HFF-Myc (cell line): ENCODE measurements at regions not wholly inside any gene's neighbourhood (a gene's known extent, or its start where the extent isn't known, plus 50 kb on each side); places are given as distances from the start of the nearest gene placed in this dataset.

Experiments used
- DNase-seq: peaks from one replicate; pipeline ENCODE4 v3.0.0-alpha.2; 2011; ENCODE audit warnings: low read depth; ENCODE audit errors: extremely low read depth
- H3K4me3 ChIP-seq: replicated peaks from 2 replicates; pipeline ENCODE4 v1.5.1; 2011; ENCODE audit warnings: low read depth, mild to moderate bottlenecking, control low read depth, low read length
- TF ChIP-seq, protein P1 (sequence below): IDR thresholded peaks from 2 replicates; pipeline ENCODE4 v1.5.1; 2012; ENCODE audit warnings: mild to moderate bottlenecking, low read depth, low read length, control low read depth; ENCODE audit errors: missing control alignments

DNA sequence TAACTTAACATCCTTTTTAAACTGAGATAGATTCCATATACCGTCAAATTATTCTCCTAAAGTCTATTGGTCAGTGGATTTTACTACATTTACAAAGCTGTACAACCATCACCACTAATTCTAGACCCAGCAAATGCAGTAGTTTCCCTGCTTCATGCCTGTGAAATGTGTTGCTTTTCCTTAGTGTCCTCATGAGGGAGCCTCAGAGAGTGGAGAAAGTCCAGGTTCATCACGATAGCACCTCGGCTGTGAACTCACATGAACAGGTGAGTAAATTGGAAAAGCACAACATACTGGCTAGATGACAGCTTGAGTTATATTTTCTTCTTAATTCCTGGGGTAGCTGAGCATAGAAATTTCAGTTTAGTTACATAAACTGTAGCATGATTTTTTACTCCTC is 653.7 kb downstream of the MTRR start:
- TF ChIP-seq, protein P1, sequence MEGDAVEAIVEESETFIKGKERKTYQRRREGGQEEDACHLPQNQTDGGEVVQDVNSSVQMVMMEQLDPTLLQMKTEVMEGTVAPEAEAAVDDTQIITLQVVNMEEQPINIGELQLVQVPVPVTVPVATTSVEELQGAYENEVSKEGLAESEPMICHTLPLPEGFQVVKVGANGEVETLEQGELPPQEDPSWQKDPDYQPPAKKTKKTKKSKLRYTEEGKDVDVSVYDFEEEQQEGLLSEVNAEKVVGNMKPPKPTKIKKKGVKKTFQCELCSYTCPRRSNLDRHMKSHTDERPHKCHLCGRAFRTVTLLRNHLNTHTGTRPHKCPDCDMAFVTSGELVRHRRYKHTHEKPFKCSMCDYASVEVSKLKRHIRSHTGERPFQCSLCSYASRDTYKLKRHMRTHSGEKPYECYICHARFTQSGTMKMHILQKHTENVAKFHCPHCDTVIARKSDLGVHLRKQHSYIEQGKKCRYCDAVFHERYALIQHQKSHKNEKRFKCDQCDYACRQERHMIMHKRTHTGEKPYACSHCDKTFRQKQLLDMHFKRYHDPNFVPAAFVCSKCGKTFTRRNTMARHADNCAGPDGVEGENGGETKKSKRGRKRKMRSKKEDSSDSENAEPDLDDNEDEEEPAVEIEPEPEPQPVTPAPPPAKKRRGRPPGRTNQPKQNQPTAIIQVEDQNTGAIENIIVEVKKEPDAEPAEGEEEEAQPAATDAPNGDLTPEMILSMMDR, result no peak
- no peak overlapping the region for H3K4me3 ChIP-seq
- DNase-seq, result no peak

DNA sequence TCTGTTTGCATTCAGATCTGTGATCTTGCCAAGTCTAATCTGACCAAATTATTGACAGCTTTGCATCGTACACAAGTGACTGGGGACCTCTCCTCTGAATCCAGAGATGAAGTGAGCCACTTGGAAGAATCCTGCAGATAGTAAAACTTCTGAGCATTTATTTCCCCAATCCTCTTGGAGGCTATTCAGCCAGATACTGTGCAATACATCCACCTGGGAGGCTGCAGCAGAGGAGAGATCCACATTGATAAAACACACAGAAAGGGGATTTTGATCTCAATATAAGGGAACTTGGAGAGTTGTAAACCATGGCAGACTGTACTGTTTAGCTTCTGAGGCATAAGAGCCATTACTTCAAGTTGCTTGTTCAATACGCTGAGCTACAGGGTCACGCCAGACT is 654.6 kb downstream of the MTRR start:
- TF ChIP-seq, protein P1, result no peak
- DNase-seq, result no peak

DNA sequence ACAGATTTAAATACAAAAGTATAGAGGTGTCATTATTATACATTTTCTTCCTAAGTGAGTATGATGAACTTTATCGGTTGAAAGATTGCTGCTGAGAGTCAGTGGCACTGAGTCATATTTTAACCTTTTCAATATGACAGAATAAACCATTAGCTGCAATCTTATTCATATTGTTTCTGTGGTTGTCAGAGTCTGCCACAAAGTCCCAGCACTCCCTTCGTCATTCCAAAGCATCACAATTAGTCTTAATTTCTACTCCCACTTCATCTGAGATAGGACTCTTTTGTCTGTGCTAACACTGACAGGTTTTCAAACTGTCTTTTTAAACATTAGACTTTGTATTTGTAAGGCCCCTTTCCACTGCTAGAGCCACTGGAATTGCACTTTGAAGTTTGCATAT is 656.9 kb downstream of the MTRR start:
- no peak overlapping the region for H3K4me3 ChIP-seq
- TF ChIP-seq, protein P1, result no peak
- no peak for DNase-seq

More for the DNA sequence above, 654.6 kb downstream of the MTRR start:
- H3K4me3 ChIP-seq, result no peak overlapping the region

DNA sequence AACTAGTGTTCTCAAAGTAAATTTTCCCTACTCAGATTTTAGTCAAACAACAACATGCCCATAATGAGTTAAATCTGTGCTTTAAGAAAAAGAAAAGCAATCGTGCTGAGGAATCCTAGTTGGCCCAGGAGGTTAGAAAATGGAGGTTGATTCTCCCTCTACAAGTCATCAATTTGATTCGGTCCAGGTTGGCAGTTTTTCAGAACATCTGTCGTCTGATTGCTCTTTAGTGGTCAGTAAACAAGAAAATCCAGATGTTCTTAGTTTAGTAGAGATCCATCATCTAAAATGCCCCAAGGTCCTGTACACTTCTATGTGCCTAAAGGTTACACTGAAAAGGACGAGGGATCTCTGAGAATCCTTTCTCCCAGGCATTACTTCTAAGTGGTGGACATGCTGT is 659.2 kb downstream of the MTRR start:
- DNase-seq, result no peak
- TF ChIP-seq, protein P1, result no peak
- no peak overlapping the region for H3K4me3 ChIP-seq

DNA sequence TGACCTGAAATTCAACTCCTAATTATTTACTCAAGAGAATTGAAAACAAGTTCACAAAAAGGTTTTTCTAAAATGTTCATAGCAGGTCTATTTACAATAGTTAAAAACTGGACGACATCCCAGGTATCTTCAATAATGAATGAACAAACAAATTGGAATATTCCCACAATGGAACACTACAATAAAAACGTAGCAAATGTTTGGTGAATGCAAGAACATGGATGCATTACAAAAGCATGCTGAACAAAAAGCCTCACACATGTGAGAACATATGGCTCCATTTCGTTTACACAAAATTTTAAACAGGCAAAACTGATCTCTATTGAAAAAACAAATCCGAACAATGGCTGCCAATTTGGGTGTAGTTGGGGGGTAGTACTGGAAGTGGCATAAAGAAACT is 669.9 kb downstream of the MTRR start:
- no peak overlapping the region for H3K4me3 ChIP-seq
- TF ChIP-seq, protein P1, result no peak
- no peak for DNase-seq

DNA sequence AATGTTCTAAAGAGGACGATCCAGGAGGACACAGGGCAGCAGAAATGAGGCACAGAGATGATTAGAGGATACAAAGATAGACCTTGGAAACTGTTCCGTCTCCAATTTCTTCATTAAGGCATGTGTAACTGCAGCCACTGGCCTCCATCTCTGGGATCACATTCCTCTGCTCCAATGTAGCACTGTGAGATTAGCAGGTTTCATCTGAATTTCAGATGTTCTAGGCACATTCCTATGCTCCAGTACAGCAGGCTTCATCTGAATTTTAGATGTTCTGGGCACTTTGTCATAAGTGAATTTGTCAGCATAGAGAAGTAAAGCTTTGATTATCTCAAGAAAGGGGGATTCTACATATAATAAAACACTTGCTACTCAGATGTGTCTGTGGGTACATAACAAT is 671.4 kb downstream of the MTRR start:
- no peak overlapping the region for H3K4me3 ChIP-seq
- DNase-seq, result no peak
- TF ChIP-seq, protein P1, result no peak

DNA sequence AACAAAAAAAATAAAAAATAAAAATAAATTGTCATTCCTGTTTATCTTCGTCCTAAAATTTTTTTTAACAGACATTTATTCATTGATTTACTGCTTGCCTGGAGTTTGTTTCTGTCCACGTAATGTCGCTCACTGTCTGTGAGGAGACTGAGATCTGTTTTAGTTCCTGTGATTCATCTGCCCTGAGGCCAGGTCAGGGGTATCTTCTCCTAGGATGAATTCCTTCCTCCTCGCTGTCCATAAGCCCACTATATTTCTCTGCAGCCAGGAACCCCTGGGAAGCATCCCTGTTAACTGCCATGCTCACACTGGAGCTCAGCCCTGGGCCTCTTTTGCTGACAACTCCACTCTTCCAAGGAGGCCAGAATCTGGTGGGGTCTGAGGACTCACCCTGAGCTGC is 682.0 kb downstream of the MTRR start:
- TF ChIP-seq, protein P1, result no peak

More for the DNA sequence above, 682.0 kb downstream of the MTRR start:
- H3K4me3 ChIP-seq, result no peak overlapping the region
- no peak for DNase-seq
